AG09319 (cell line): ENCODE measurements at regions not wholly inside any gene's neighbourhood (a gene's known extent, or its start where the extent isn't known, plus 50 kb on each side); places are given as distances from the start of the nearest gene placed in this dataset.

Experiments
- DNase-seq: peaks from one replicate; pipeline ENCODE4 v3.0.0-alpha.2; 2010; ENCODE audit warnings: low read depth; ENCODE audit errors: extremely low read depth
- TF ChIP-seq, protein P1 (sequence below): IDR thresholded peaks from 2 replicates; pipeline ENCODE4 v1.5.1; 2011; ENCODE audit warnings: low read depth, mild to moderate bottlenecking, inconsistent platforms, low read length, moderate library complexity

DNA sequence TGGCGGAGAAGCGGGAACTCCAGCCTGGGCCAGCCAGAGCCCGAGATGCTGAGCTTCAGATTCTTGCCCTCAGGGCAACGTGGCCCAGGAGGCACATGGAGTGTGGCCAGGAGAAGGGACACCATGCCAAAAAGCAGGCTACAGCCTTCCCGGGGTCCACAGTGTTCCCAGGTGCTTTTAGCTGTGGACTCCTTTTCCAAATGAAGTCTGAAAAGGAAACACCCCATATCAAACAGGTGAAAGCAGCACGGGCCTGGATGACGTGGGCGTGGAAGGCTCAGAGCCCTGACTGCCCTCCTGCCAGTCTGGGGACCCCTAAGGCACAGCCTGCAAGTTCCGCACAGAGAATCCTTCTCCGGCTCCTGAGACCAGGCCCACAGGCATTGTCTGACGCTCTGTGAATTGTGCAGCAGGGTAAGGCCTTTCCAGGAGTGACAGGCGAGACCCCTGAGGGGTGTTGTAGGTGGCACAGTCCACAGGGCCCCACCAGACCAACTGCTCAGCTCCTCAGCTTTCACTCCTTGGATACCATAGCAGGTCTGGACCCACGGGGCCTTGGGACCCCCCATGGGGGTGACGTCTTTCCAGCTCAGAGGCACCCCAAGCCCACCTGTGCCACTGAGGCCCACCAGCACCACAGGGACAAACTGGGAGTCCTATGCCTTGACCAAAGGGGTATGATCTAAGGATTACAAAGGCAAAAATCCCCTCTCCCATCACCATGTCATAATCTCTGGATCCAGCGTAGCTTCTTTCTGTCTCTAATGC lies 69.6 kb upstream of the RAB6C start:
- DNase-seq: no peak
- TF ChIP-seq, protein P1, sequence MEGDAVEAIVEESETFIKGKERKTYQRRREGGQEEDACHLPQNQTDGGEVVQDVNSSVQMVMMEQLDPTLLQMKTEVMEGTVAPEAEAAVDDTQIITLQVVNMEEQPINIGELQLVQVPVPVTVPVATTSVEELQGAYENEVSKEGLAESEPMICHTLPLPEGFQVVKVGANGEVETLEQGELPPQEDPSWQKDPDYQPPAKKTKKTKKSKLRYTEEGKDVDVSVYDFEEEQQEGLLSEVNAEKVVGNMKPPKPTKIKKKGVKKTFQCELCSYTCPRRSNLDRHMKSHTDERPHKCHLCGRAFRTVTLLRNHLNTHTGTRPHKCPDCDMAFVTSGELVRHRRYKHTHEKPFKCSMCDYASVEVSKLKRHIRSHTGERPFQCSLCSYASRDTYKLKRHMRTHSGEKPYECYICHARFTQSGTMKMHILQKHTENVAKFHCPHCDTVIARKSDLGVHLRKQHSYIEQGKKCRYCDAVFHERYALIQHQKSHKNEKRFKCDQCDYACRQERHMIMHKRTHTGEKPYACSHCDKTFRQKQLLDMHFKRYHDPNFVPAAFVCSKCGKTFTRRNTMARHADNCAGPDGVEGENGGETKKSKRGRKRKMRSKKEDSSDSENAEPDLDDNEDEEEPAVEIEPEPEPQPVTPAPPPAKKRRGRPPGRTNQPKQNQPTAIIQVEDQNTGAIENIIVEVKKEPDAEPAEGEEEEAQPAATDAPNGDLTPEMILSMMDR: no peak

- TF ChIP-seq, protein P1: no peak
- DNase-seq: no peak
Observed at GRCh38 chr2:129910446-129911362, 68.8 kb upstream of the RAB6C start.

DNA sequence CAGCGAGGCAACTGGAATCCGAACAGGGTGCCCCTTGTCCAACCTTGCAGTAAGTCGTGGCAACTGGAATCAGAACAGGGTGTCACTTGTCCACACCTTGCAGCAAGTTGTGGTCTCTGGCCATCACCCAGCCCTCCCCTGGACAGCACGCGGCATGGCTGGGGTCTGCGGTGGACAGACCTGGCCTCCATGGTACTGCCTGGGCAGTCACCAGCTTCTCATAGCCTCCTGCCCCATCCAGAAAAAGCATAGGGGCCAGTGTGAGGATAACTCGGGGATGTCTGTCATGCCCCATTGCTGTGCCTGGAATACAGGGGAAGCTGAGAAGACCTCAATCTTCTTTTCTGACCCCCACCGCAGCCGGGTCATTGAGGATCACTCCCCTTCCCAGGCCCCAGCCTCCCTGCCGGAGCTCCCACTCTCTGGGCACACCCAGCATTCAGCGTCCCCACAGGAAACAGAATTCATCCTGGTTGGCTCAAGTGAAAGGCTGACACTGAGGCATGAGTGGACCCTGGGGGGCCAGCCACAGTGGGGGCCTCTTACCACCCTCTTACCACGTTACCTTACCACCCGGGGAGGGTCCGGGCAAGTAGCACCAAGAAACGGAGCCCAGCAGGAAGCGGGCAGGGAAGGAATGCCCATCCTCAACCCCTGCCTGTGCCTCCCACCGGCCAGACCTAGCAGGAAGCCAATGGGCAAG lies 68.0 kb upstream of the RAB6C start:
- TF ChIP-seq, protein P1: no peak

DNA sequence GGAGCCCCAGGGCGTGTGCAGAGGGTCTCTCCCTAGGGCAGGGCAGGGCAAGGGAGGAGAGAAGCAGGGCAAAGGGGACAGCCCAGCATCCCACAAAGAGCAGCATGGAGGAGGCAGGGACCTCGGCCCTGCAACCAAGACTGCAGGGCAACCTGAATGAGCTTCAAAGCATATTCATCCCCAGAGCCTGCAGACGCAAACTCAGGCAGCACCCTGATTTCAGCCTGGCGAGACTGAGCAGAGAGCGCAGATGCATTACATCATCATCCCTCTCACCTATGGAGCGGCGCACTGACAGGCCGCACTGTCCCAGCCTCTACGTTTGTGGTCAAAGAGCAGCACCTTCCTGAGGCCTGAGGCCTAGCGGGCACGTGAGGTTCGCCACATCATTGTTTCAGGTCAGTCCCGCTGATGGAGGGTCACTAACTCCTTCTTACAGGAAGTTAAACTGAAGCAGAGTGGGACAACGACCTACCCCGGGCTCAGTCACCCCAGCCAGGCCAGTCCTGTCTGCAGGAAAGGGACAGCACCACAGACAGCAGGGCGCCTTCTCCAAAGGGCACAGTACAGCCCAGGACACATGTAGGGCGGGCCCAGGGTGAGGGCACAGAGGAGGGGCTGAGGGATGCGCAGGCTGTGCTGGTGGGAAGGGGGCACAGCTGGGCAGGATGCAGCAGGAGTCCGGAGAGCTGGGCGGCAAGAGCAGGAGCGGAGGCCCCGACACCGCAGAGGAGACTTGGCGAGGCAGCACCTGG lies 67.2 kb upstream of the RAB6C start:
- DNase-seq: no peak
- TF ChIP-seq, protein P1: no peak

More for the DNA sequence above, 68.0 kb upstream of the RAB6C start:
- no peak for DNase-seq

- DNase-seq: no peak
- TF ChIP-seq, protein P1: no peak
Observed at GRCh38 chr2:129912871-129913694, 66.4 kb upstream of the RAB6C start.

DNA sequence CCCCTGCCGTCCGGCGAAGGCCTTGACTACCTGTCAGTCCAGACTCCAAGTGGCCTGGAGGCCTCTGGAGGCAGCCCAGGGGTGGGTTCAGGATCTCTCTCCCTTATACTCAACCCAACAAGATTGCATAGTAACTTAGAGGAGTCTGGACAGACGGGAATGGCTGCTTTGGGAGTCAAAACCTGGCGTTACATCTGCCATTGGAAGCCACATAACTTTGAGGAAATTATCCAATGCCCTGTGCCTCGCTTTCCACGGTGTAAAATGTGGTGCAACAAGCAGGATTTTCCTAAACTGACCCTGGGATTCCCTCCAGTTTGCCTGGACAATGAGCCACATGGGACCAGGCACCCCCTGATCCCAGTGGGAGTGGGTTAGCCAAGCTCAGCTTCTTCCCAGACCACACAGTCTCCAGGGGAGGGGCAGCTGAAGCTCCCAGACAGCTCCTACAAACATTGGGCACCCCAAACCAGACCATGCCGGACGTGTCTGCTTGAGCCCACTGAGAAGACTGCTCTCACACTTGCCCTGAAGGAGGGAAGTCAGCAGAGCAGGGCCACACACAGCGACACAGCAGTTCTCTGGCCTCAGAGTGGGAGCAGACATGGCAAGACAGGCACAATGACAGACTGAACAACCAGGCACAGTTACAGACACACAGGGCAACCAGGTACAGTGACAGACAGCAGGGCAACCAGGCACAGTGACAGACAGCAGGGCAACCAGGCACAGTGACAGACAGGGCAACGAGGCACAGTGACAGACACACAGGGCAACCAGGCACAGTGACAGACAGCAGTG lies 65.6 kb upstream of the RAB6C start:
- TF ChIP-seq, protein P1: no peak

More for the DNA sequence above, 65.6 kb upstream of the RAB6C start:
- no peak for DNase-seq
